Head of caudate nucleus (tissue), 42 donors: ENCODE measurements at regions not wholly inside any gene's neighbourhood (a gene's known extent, or its start where the extent isn't known, plus 50 kb on each side); places are given as distances from the start of the nearest gene placed in this dataset.

ENCODE experiments used
- DNase-seq, 42 donors: peaks; one replicate each; pipeline versions ENCODE4 v3.0.0 to v3.0.0-alpha.2; 2020 to 2021; ENCODE audit warnings: mixed read lengths in 7 of 42
- intact Hi-C: fragments of 100-400 bp; cut with DNase I; formaldehyde crosslinking; loops from one replicate; pipeline ENCODE4 v1.15.0; 2022

- DNase-seq: no peak
- intact Hi-C loops: no loop called here
Observed at GRCh38 chr5:8633696-8634095, 764.7 kb downstream of the MTRR start.

GRCh38 chr5:8634219-8634618 is 765.3 kb downstream of the MTRR start:
- intact Hi-C loops: no loop called here
- no peak for DNase-seq

- DNase-seq: no peak
- intact Hi-C loops: no loop called here
Observed at GRCh38 chr5:8641786-8642505, 773.0 kb downstream of the MTRR start.

GRCh38 chr5:8644377-8644776 is 775.4 kb downstream of the MTRR start:
- intact Hi-C loops: no loop called here
- DNase-seq: no peak

- DNase-seq: no peak
- intact Hi-C loops: no loop called here
Observed at GRCh38 chr5:8647111-8647510, 778.2 kb downstream of the MTRR start.

GRCh38 chr5:8650186-8650585 is 781.2 kb downstream of the MTRR start:
- intact Hi-C loops: no loop called here
- DNase-seq: no peak

- DNase-seq: no peak
- intact Hi-C loops: no loop called here
Observed at GRCh38 chr5:8660133-8660893, 791.4 kb downstream of the MTRR start.

GRCh38 chr5:8663374-8663773 is 794.4 kb downstream of the MTRR start:
- DNase-seq: no peak
- intact Hi-C loops: no loop called here

- intact Hi-C loops: no loop called here
- no peak for DNase-seq
Observed at GRCh38 chr5:8675182-8675581, 806.2 kb downstream of the MTRR start.

- intact Hi-C loops: no loop called here
- no peak for DNase-seq
Observed at GRCh38 chr5:8676695-8677094, 807.7 kb downstream of the MTRR start.

GRCh38 chr5:8682381-8682780 is 813.4 kb downstream of the MTRR start:
- DNase-seq: no peak
- intact Hi-C loops: no loop called here

GRCh38 chr5:8683496-8683895 is 814.5 kb downstream of the MTRR start:
- DNase-seq: no peak
- intact Hi-C loops: no loop called here

- peak in 5 of 42 donors; percentile 5 to 44 (median 5) for DNase-seq
Observed at GRCh38 chr5:8685704-8686103, 816.8 kb downstream of the MTRR start.

GRCh38 chr5:8686707-8687106 is 817.8 kb downstream of the MTRR start:
- DNase-seq: peak in 12 of 42 donors; percentile 5 to 71 (median 23)
- intact Hi-C loops: no loop called here

More at GRCh38 chr5:8685704-8686103, 816.8 kb downstream of the MTRR start:
- intact Hi-C loops: no loop called here

GRCh38 chr5:8689773-8690172 is 820.8 kb downstream of the MTRR start:
- no peak for DNase-seq
- intact Hi-C loops: no loop called here

GRCh38 chr5:8691221-8691620 is 822.3 kb downstream of the MTRR start:
- no peak for DNase-seq
- intact Hi-C loops: no loop called here

- DNase-seq: no peak
- intact Hi-C loops: no loop called here
Observed at GRCh38 chr5:8693341-8693844, 824.4 kb downstream of the MTRR start.

- intact Hi-C loops: no loop called here
- no peak for DNase-seq
Observed at GRCh38 chr5:8694545-8694944, 825.6 kb downstream of the MTRR start.

- intact Hi-C loops: no loop called here
Observed at GRCh38 chr5:8695902-8696845, 827.2 kb downstream of the MTRR start.

More at GRCh38 chr5:8695902-8696845, 827.2 kb downstream of the MTRR start:
- DNase-seq: no peak
